ENCODE measurements at regions not wholly inside any gene's neighbourhood (a gene's known extent, or its start where the extent isn't known, plus 50 kb on each side); places are given as distances from the start of the nearest gene placed in this dataset.

GRCh38 chr3:22245811-22246583 lies 495.0 kb upstream of the ZNF385D start:
- Histone ChIP-seq H3K36me3 (ENCODE audit: control insufficient read depth, insufficient read depth, low read length) (no peaks in the 10 kb centered on the region), H3K4me3 (ENCODE audit: low read depth, low read length) (no peak overlapping the region), H3K27me3 (ENCODE audit: control insufficient read depth, insufficient read depth, low read length) (no peaks in the 10 kb centered on the region), H3K27ac (ENCODE audit: low read depth, low read length) (no peak overlapping the region), H3K9ac (ENCODE audit: low read depth, low read length) (no peak overlapping the region), H3K4me1 (ENCODE audit: control insufficient read depth, insufficient read depth, low read length) (no peaks in the 10 kb centered on the region), H3K9me3 (ENCODE audit: control insufficient read depth, insufficient read depth, low read length) (no peaks in the 10 kb centered on the region)

- no peaks in the 10 kb centered on the region for H3K27me3 ChIP-seq (ENCODE audit: control insufficient read depth, insufficient read depth, low read length)
- no peak overlapping the region for H3K4me3 ChIP-seq (ENCODE audit: low read depth, low read length)
- no peaks in the 10 kb centered on the region for H3K9me3 ChIP-seq (ENCODE audit: control insufficient read depth, insufficient read depth, low read length)
These were observed 498.6 kb upstream of the ZNF385D start for GRCh38 chr3:22249658-22250057.

GRCh38 chr3:22257252-22257651 lies 506.2 kb upstream of the ZNF385D start:
- no peaks in the 10 kb centered on the region for H3K36me3 ChIP-seq (ENCODE audit: control insufficient read depth, insufficient read depth, low read length)

More at GRCh38 chr3:22249658-22250057, 498.6 kb upstream of the ZNF385D start:
- Histone ChIP-seq H3K27ac (ENCODE audit: low read depth, low read length) (no peak overlapping the region), H3K4me1 (ENCODE audit: control insufficient read depth, insufficient read depth, low read length) (peaks cover 16% of the 10 kb centered on the region), H3K9ac (ENCODE audit: low read depth, low read length) (no peak overlapping the region), H3K36me3 (ENCODE audit: control insufficient read depth, insufficient read depth, low read length) (no peaks in the 10 kb centered on the region)

GRCh38 chr3:22262386-22262785 lies 511.4 kb upstream of the ZNF385D start:
- Histone ChIP-seq H3K4me1 (ENCODE audit: control insufficient read depth, insufficient read depth, low read length) (no peaks in the 10 kb centered on the region), H3K36me3 (ENCODE audit: control insufficient read depth, insufficient read depth, low read length) (no peaks in the 10 kb centered on the region), H3K27ac (ENCODE audit: low read depth, low read length) (no peak overlapping the region), H3K9ac (ENCODE audit: low read depth, low read length) (no peak overlapping the region), H3K27me3 (ENCODE audit: control insufficient read depth, insufficient read depth, low read length) (no peaks in the 10 kb centered on the region), H3K4me3 (ENCODE audit: low read depth, low read length) (no peak overlapping the region), H3K9me3 (ENCODE audit: control insufficient read depth, insufficient read depth, low read length) (no peaks in the 10 kb centered on the region)

More at GRCh38 chr3:22257252-22257651, 506.2 kb upstream of the ZNF385D start:
- Histone ChIP-seq H3K4me3 (ENCODE audit: low read depth, low read length) (no peak overlapping the region), H3K27me3 (ENCODE audit: control insufficient read depth, insufficient read depth, low read length) (no peaks in the 10 kb centered on the region), H3K27ac (ENCODE audit: low read depth, low read length) (no peak overlapping the region), H3K4me1 (ENCODE audit: control insufficient read depth, insufficient read depth, low read length) (peaks cover 4% of the 10 kb centered on the region), H3K9ac (ENCODE audit: low read depth, low read length) (no peak overlapping the region), H3K9me3 (ENCODE audit: control insufficient read depth, insufficient read depth, low read length) (no peaks in the 10 kb centered on the region)

- H3K4me3 ChIP-seq (ENCODE audit: low read depth, low read length), result no peak overlapping the region
- H3K36me3 ChIP-seq (ENCODE audit: control insufficient read depth, insufficient read depth, low read length), result no peaks in the 10 kb centered on the region
- H3K27ac ChIP-seq (ENCODE audit: low read depth, low read length), result no peak overlapping the region
- no peak overlapping the region for H3K9ac ChIP-seq (ENCODE audit: low read depth, low read length)
- no peaks in the 10 kb centered on the region for H3K4me1 ChIP-seq (ENCODE audit: control insufficient read depth, insufficient read depth, low read length)
- H3K9me3 ChIP-seq (ENCODE audit: control insufficient read depth, insufficient read depth, low read length), result no peaks in the 10 kb centered on the region
- no peaks in the 10 kb centered on the region for H3K27me3 ChIP-seq (ENCODE audit: control insufficient read depth, insufficient read depth, low read length)
These were observed 512.0 kb upstream of the ZNF385D start for GRCh38 chr3:22263042-22263441.

GRCh38 chr3:22265403-22265802 lies 514.4 kb upstream of the ZNF385D start:
- Histone ChIP-seq H3K36me3 (ENCODE audit: control insufficient read depth, insufficient read depth, low read length) (no peaks in the 10 kb centered on the region), H3K4me3 (ENCODE audit: low read depth, low read length) (no peak overlapping the region), H3K9ac (ENCODE audit: low read depth, low read length) (no peak overlapping the region)

GRCh38 chr3:22269831-22270230 lies 518.8 kb upstream of the ZNF385D start:
- no peaks in the 10 kb centered on the region for H3K9me3 ChIP-seq (ENCODE audit: control insufficient read depth, insufficient read depth, low read length)
- no peaks in the 10 kb centered on the region for H3K4me1 ChIP-seq (ENCODE audit: control insufficient read depth, insufficient read depth, low read length)
- no peak overlapping the region for H3K9ac ChIP-seq (ENCODE audit: low read depth, low read length)
- H3K4me3 ChIP-seq (ENCODE audit: low read depth, low read length), result no peak overlapping the region
- H3K27ac ChIP-seq (ENCODE audit: low read depth, low read length), result no peak overlapping the region
- H3K27me3 ChIP-seq (ENCODE audit: control insufficient read depth, insufficient read depth, low read length), result no peaks in the 10 kb centered on the region
- no peaks in the 10 kb centered on the region for H3K36me3 ChIP-seq (ENCODE audit: control insufficient read depth, insufficient read depth, low read length)

More at GRCh38 chr3:22265403-22265802, 514.4 kb upstream of the ZNF385D start:
- Histone ChIP-seq H3K9me3 (ENCODE audit: control insufficient read depth, insufficient read depth, low read length) (no peaks in the 10 kb centered on the region), H3K4me1 (ENCODE audit: control insufficient read depth, insufficient read depth, low read length) (no peaks in the 10 kb centered on the region), H3K27me3 (ENCODE audit: control insufficient read depth, insufficient read depth, low read length) (no peaks in the 10 kb centered on the region), H3K27ac (ENCODE audit: low read depth, low read length) (no peak overlapping the region)

- no peak overlapping the region for H3K4me3 ChIP-seq (ENCODE audit: low read depth, low read length)
- H3K36me3 ChIP-seq (ENCODE audit: control insufficient read depth, insufficient read depth, low read length), result no peaks in the 10 kb centered on the region
- no peak overlapping the region for H3K27ac ChIP-seq (ENCODE audit: low read depth, low read length)
- H3K9me3 ChIP-seq (ENCODE audit: control insufficient read depth, insufficient read depth, low read length), result no peaks in the 10 kb centered on the region
- no peak overlapping the region for H3K9ac ChIP-seq (ENCODE audit: low read depth, low read length)
- no peaks in the 10 kb centered on the region for H3K27me3 ChIP-seq (ENCODE audit: control insufficient read depth, insufficient read depth, low read length)
- H3K4me1 ChIP-seq (ENCODE audit: control insufficient read depth, insufficient read depth, low read length), result no peaks in the 10 kb centered on the region
These were observed 525.3 kb upstream of the ZNF385D start for GRCh38 chr3:22276351-22276750.

GRCh38 chr3:22284559-22284958 lies 533.5 kb upstream of the ZNF385D start:
- Histone ChIP-seq H3K27ac (ENCODE audit: low read depth, low read length) (no peak overlapping the region), H3K4me1 (ENCODE audit: control insufficient read depth, insufficient read depth, low read length) (no peaks in the 10 kb centered on the region), H3K9me3 (ENCODE audit: control insufficient read depth, insufficient read depth, low read length) (no peaks in the 10 kb centered on the region), H3K27me3 (ENCODE audit: control insufficient read depth, insufficient read depth, low read length) (no peaks in the 10 kb centered on the region), H3K36me3 (ENCODE audit: control insufficient read depth, insufficient read depth, low read length) (no peaks in the 10 kb centered on the region), H3K4me3 (ENCODE audit: low read depth, low read length) (no peak overlapping the region), H3K9ac (ENCODE audit: low read depth, low read length) (no peak overlapping the region)

- Histone ChIP-seq H3K9me3 (ENCODE audit: control insufficient read depth, insufficient read depth, low read length) (no peaks in the 10 kb centered on the region), H3K9ac (ENCODE audit: low read depth, low read length) (no peak overlapping the region), H3K36me3 (ENCODE audit: control insufficient read depth, insufficient read depth, low read length) (no peaks in the 10 kb centered on the region), H3K27ac (ENCODE audit: low read depth, low read length) (no peak overlapping the region), H3K4me3 (ENCODE audit: low read depth, low read length) (no peak overlapping the region), H3K27me3 (ENCODE audit: control insufficient read depth, insufficient read depth, low read length) (no peaks in the 10 kb centered on the region), H3K4me1 (ENCODE audit: control insufficient read depth, insufficient read depth, low read length) (no peaks in the 10 kb centered on the region; the same call in 1 of the 2 replicates)
These were observed 537.7 kb upstream of the ZNF385D start for GRCh38 chr3:22288756-22289155.

- no peaks in the 10 kb centered on the region for H3K36me3 ChIP-seq (ENCODE audit: control insufficient read depth, insufficient read depth, low read length)
- no peak overlapping the region for H3K4me3 ChIP-seq (ENCODE audit: low read depth, low read length)
- no peaks in the 10 kb centered on the region for H3K9me3 ChIP-seq (ENCODE audit: control insufficient read depth, insufficient read depth, low read length)
- no peaks in the 10 kb centered on the region; the same call in 1 of the 2 replicates for H3K4me1 ChIP-seq (ENCODE audit: control insufficient read depth, insufficient read depth, low read length)
- H3K9ac ChIP-seq (ENCODE audit: low read depth, low read length), result no peak overlapping the region
- H3K27me3 ChIP-seq (ENCODE audit: control insufficient read depth, insufficient read depth, low read length), result no peaks in the 10 kb centered on the region
- H3K27ac ChIP-seq (ENCODE audit: low read depth, low read length), result no peak overlapping the region
These were observed 541.7 kb upstream of the ZNF385D start for GRCh38 chr3:22292681-22293080.
